AG10803 (cell line): ENCODE measurements at regions not wholly inside any gene's neighbourhood (a gene's known extent, or its start where the extent isn't known, plus 50 kb on each side); places are given as distances from the start of the nearest gene placed in this dataset.
"Not testable (repeated sequence)": the region's sequence is repeated elsewhere in the genome, so short reads cannot be mapped to it uniquely, and the experiment has no call there.

ENCODE experiments used
- DNase-seq: peaks from one replicate; pipeline ENCODE4 v3.0.0; 2010; ENCODE audit warnings: low read depth
- H3K4me3 ChIP-seq: 2 replicates; pipeline ENCODE4 v1.5.1; 2011; ENCODE audit warnings: mild to moderate bottlenecking, low read length, control low read depth
- CTCF ChIP-seq: conservative IDR thresholded peaks from 2 replicates; pipeline ENCODE4 v1.5.1; 2011; ENCODE audit warnings: mild to moderate bottlenecking, low read length, control low read depth, inconsistent platforms

GRCh38 chr5:166276006-166276405 is 2015.4 kb upstream of the WWC1 start:
- no peak overlapping the region for H3K4me3 ChIP-seq
- no peak for DNase-seq
- no peak for TF ChIP-seq CTCF

- no peak for DNase-seq
- no peak overlapping the region for H3K4me3 ChIP-seq
- TF ChIP-seq CTCF, result no peak
These were observed 2011.6 kb upstream of the WWC1 start for GRCh38 chr5:166279828-166280227.

GRCh38 chr5:166281433-166281832 is 2010.0 kb upstream of the WWC1 start:
- no peak for TF ChIP-seq CTCF
- no peak for DNase-seq
- H3K4me3 ChIP-seq, result no peak overlapping the region

GRCh38 chr5:166282939-166283338 is 2008.5 kb upstream of the WWC1 start:
- no peak for DNase-seq
- no peak for TF ChIP-seq CTCF
- no peak overlapping the region for H3K4me3 ChIP-seq

- H3K4me3 ChIP-seq, result no peak overlapping the region
- no peak for DNase-seq
- no peak for TF ChIP-seq CTCF
These were observed 2006.1 kb upstream of the WWC1 start for GRCh38 chr5:166285361-166285760.

GRCh38 chr5:166286832-166287231 is 2004.6 kb upstream of the WWC1 start:
- TF ChIP-seq CTCF, result no peak
- DNase-seq, result no peak
- H3K4me3 ChIP-seq, result no peak overlapping the region

GRCh38 chr5:166287866-166288265 is 2003.6 kb upstream of the WWC1 start:
- no peak for TF ChIP-seq CTCF
- H3K4me3 ChIP-seq, result no peak overlapping the region
- DNase-seq, result no peak

GRCh38 chr5:166291800-166292199 is 1999.6 kb upstream of the WWC1 start:
- H3K4me3 ChIP-seq, DNase-seq: not testable (repeated sequence)
